HepG2 (cell line): ENCODE measurements at regions not wholly inside any gene's neighbourhood (a gene's known extent, or its start where the extent isn't known, plus 50 kb on each side); places are given as distances from the start of the nearest gene placed in this dataset.

ENCODE experiments used
- ATAC-seq: fragments of 200-7000 bp; cut with Tn5 transposase; 3 replicates; pipeline ENCODE4 v1.9.1; 2020; ENCODE audit warnings: mild to moderate bottlenecking, moderate library complexity
- BruUV-seq: library from RNA; stranded (reverse); fragments of 400-500 nt; replicated peaks from 2 replicates; lab custom pipeline; 2021; lab: Mats Ljungman, UMichigan
- CTCF ChIA-PET: fragments of 300-600 bp; formaldehyde crosslinking; extraction: SDS; loops from one replicate; lab custom pipeline; 2021; ENCODE audit warnings: low total read pairs, inconsistent platforms, low intra/inter-chr PET ratio; lab: Yijun Ruan, JAX
- POLR2A ChIA-PET: fragments of 350-600 bp; sonication (Branson Sonifier 250); formaldehyde crosslinking; loops from one replicate; lab custom pipeline; 2020; ENCODE audit warnings: antibody characterized with exemption, inconsistent platforms; lab: Yijun Ruan, JAX
- DNase-seq: peaks from one replicate; pipeline ENCODE4 v3.0.0-alpha.2; 2015; ENCODE audit warnings: low spot score
- FAIRE-seq: peaks from 3 replicates; lab custom pipeline; 2011; peaks lifted over from hg19 to GRCh38; lab: Jason Lieb, UNC
- H2AFZ ChIP-seq: one replicate; pipeline ENCODE4 v1.6.1; 2011; ENCODE audit warnings: low read length, inconsistent platforms
- H3K27ac ChIP-seq: fragments of 300-600 bp; 3 replicates; pipeline ENCODE4 v1.8.0; 2011; ENCODE audit warnings: mixed run types, mild to moderate bottlenecking, mixed read lengths, low read length, inconsistent platforms; ENCODE audit not compliant: insufficient read depth; ENCODE audit errors: extremely low read length
- H3K27me3 ChIP-seq, 2 experiments: fragments of 200-600 bp in 1 of 2; 2 replicates in 1 of 2; 3 replicates in 1 of 2; pipeline versions ENCODE4 v1.6.0 to v1.8.0; 2011; ENCODE audit warnings: low read length in 2 of 2, mild to moderate bottlenecking in 2 of 2, moderate library complexity in 2 of 2, inconsistent platforms in 1 of 2; ENCODE audit not compliant: insufficient read depth in 2 of 2, control insufficient read depth in 1 of 2
- H3K36me3 ChIP-seq, 2 experiments: fragments of 200-600 bp in 1 of 2; replicated peaks in 1 of 2; 2 replicates in 1 of 2; 3 replicates in 1 of 2; pipeline versions ENCODE4 v1.5.1 to v1.8.0; 2011; ENCODE audit warnings: low read length in 2 of 2, inconsistent platforms in 1 of 2; ENCODE audit not compliant: insufficient read depth in 2 of 2, control insufficient read depth in 1 of 2
- H3K4me1 ChIP-seq: 2 replicates; pipeline ENCODE4 v1.5.1; 2012; ENCODE audit warnings: low read length, inconsistent platforms; ENCODE audit not compliant: insufficient read depth
- H3K4me2 ChIP-seq: 2 replicates; pipeline ENCODE4 v1.6.0; 2011; ENCODE audit warnings: low read depth, low read length, inconsistent platforms
- H3K4me3 ChIP-seq, 3 experiments: fragments of 200-600 bp in 1 of 3; sonication (generic), shearing (Covaris generic) in 1 of 3; replicated peaks in 1 of 3; 2 replicates each; pipeline ENCODE4 v1.5.1; 2011 to 2016; ENCODE audit warnings: low read length in 3 of 3, inconsistent platforms in 2 of 3, low read depth in 2 of 3, mild to moderate bottlenecking in 2 of 3, control low read depth in 1 of 3, mixed read lengths in 1 of 3; ENCODE audit not compliant: insufficient read depth in 1 of 3
- H3K79me2 ChIP-seq: one replicate; pipeline ENCODE4 v1.6.1; 2011; ENCODE audit warnings: low read length, inconsistent platforms; ENCODE audit not compliant: insufficient read depth
- H3K9ac ChIP-seq: 2 replicates; pipeline ENCODE4 v1.6.0; 2011; ENCODE audit warnings: mild to moderate bottlenecking, low read depth, low read length, inconsistent platforms; ENCODE audit not compliant: insufficient read depth
- H3K9me3 ChIP-seq: 2 replicates; pipeline ENCODE4 v1.5.1; 2012; ENCODE audit warnings: mild to moderate bottlenecking, low read length
- H4K20me1 ChIP-seq: 2 replicates; pipeline ENCODE4 v1.6.0; 2011; ENCODE audit warnings: inconsistent platforms, mild to moderate bottlenecking, low read length, moderate library complexity; ENCODE audit not compliant: insufficient read depth
- AHDC1 ChIP-seq: sonication (generic); formaldehyde crosslinking; IDR thresholded peaks from 2 replicates; pipeline ENCODE4 v1.5.1; 2020; ENCODE audit warnings: mild to moderate bottlenecking, missing genetic modification reagents, borderline replicate concordance
- ARID5B ChIP-seq: IDR thresholded peaks from 2 replicates; pipeline ENCODE4 v1.4.0; 2020; ENCODE audit warnings: mild to moderate bottlenecking, missing genetic modification reagents
- BCL6 ChIP-seq: IDR thresholded peaks from 2 replicates; pipeline ENCODE4 v1.6.1; 2016; ENCODE audit warnings: missing genetic modification reagents, missing compliant biosample characterization
- GABPA ChIP-seq, 2 experiments: IDR thresholded peaks; 2 replicates each; pipeline ENCODE4 v1.6.1; 2011 to 2016; ENCODE audit warnings: low read depth in 2 of 2, low read length in 1 of 2, missing biosample characterization in 1 of 2, missing genetic modification characterization in 1 of 2
- ISL2 ChIP-seq: sonication (generic); formaldehyde crosslinking; IDR thresholded peaks from 2 replicates; pipeline ENCODE4 v1.5.0; 2020; ENCODE audit warnings: missing genetic modification reagents
- NCOR1 ChIP-seq: fragments of 200-600 bp; sonication (generic); IDR thresholded peaks from 2 replicates; pipeline ENCODE4 v1.7.0; 2017; ENCODE audit warnings: antibody characterized with exemption, low read length, borderline replicate concordance
- RAD51 ChIP-seq: fragments of 450-650 bp; IDR thresholded peaks from 2 replicates; pipeline ENCODE4 v1.6.1; 2016; ENCODE audit warnings: borderline replicate concordance
- SAP130 ChIP-seq: IDR thresholded peaks from 2 replicates; pipeline ENCODE4 v1.6.1; 2016; ENCODE audit warnings: low read depth
- TBP ChIP-seq: sonication (generic); formaldehyde crosslinking; IDR thresholded peaks from 2 replicates; pipeline ENCODE4 v1.5.0; 2020; ENCODE audit warnings: missing genetic modification reagents
- ZNF12 ChIP-seq: sonication (generic); formaldehyde crosslinking; IDR thresholded peaks from 2 replicates; pipeline ENCODE4 v1.5.0; 2020; ENCODE audit warnings: missing genetic modification reagents
- ZNF180 ChIP-seq: sonication (generic); formaldehyde crosslinking; IDR thresholded peaks from 2 replicates; pipeline ENCODE4 v1.4.0; 2020; ENCODE audit warnings: low read depth, missing genetic modification reagents, borderline replicate concordance
- ZNF275 ChIP-seq: sonication (generic); formaldehyde crosslinking; IDR thresholded peaks from 2 replicates; pipeline ENCODE4 v1.8.0; 2022; ENCODE audit warnings: missing genetic modification reagents, mild to moderate bottlenecking, inconsistent platforms, borderline replicate concordance
- ZZZ3 ChIP-seq: sonication (generic); formaldehyde crosslinking; IDR thresholded peaks from 2 replicates; pipeline ENCODE4 v1.4.0; 2020; ENCODE audit warnings: missing genetic modification reagents, mild to moderate bottlenecking, borderline replicate concordance
- WGBS: methylation state at CpG from one replicate; pipeline ENCODE4 v1.1.6; 2017; ENCODE audit warnings: low lambda C conversion rate; 5-methylcytosine and 5-hydroxymethylcytosine counted together
- in situ Hi-C: cut with HindIII; loops from 2 replicates; pipeline ENCODE4 v1.10.0; 2017; ENCODE audit warnings: low pct_unique_long_range_greater_than_20kb; ENCODE audit not compliant: extremely low pct_ligation_motif_present
- intact Hi-C: fragments of 100-400 bp; cut with micrococcal nuclease; formaldehyde crosslinking; loops from one replicate; pipeline ENCODE4 v1.10.0; 2022; ENCODE audit not compliant: unreplicated experiment

GRCh38 chr2:185643434-185643833, 95.2 kb upstream of the FSIP2 start:
- Histone ChIP-seq H4K20me1 (no peaks in the 10 kb centered on the region), H3K9me3 (no peaks in the 10 kb centered on the region), H3K4me1 (peaks cover 36% of the 10 kb centered on the region), H3K27me3 (no peaks in the 10 kb centered on the region), H3K9ac (no peak overlapping the region), H2AFZ (no peak overlapping the region), H3K27ac (no peak overlapping the region), H3K4me2 (no peak overlapping the region), H3K36me3 (no peaks in the 10 kb centered on the region), H3K4me3 (no peak overlapping the region), H3K79me2 (no peaks in the 10 kb centered on the region)
- ATAC-seq (peak; percentile 80), FAIRE-seq (no peak), DNase-seq (peak; percentile 36)
- POLR2A ChIA-PET = no interaction called here
- intact Hi-C loops = no loop called here
- 0% methylated on average over 1 of the region's 1 CpG for WGBS
- in situ Hi-C loops = no loop called here
- CTCF ChIA-PET = no interaction called here
- no TSS peak for BruUV-seq
- TF ChIP-seq ISL2 (CRISPR knock-in tag) = no peak
- TF ChIP-seq ZNF180 (CRISPR knock-in tag) = no peak
- TF ChIP-seq AHDC1 (CRISPR knock-in tag) = peak; percentile 28; the same call in 1 of the 2 replicates
- no peak for TF ChIP-seq SAP130 (CRISPR knock-in tag)
- TF ChIP-seq ARID5B (CRISPR knock-in tag) = peak; percentile 32; the same call in 1 of the 2 replicates
- TF ChIP-seq NCOR1 = peak; percentile 29; the same call in 1 of the 2 replicates
- no peak for TF ChIP-seq RAD51
- TF ChIP-seq GABPA (IDR thresholded peaks at IDR 0.05; ENCODE audit: low read depth, low read length) = no peak
- peak; percentile 48; the same call in 1 of the 2 replicates for TF ChIP-seq GABPA (CRISPR knock-in tag; IDR thresholded peaks at IDR 0.05; ENCODE audit: low read depth)
- TF ChIP-seq BCL6 (CRISPR knock-in tag) = no peak
- no peak for TF ChIP-seq ZNF275 (CRISPR knock-in tag)
- no peak for TF ChIP-seq ZZZ3 (CRISPR knock-in tag)
- TF ChIP-seq TBP (CRISPR knock-in tag) = no peak
- TF ChIP-seq ZNF12 (CRISPR knock-in tag) = no peak
